Activated B cell treated with CpG ODN at 0.5 μM for 24 hours (primary cell): ENCODE measurements at regions not wholly inside any gene's neighbourhood (a gene's known extent, or its start where the extent isn't known, plus 50 kb on each side); places are given as distances from the start of the nearest gene placed in this dataset.

Source experiments
- ATAC-seq: fragments of 200-7000 bp; cut with Tn5 transposase; one replicate; pipeline ENCODE4 v1.10.0; 2021; ENCODE audit warnings: low read depth, mild to moderate bottlenecking, moderate library complexity
- CTCF ChIA-PET: fragments of 350-600 bp; sonication (Branson Sonifier 250); formaldehyde crosslinking; loops from one replicate; lab custom pipeline; 2021; ENCODE audit warnings: antibody characterized with exemption; lab: Charles Lee
- POLR2A ChIA-PET: fragments of 350-600 bp; sonication (Branson Sonifier 250); formaldehyde crosslinking; loops from one replicate; lab custom pipeline; 2021; ENCODE audit warnings: antibody characterized with exemption; lab: Charles Lee
- DNase-seq: peaks from one replicate; pipeline ENCODE4 v3.0.0; 2022
- H3K27ac Mint-ChIP-seq: one replicate; pipeline ENCODE4 v1.8.0; 2020; ENCODE audit warnings: mixed read lengths
- H3K27me3 Mint-ChIP-seq: one replicate; pipeline ENCODE4 v1.8.0; 2021; ENCODE audit warnings: mixed read lengths
- H3K36me3 Mint-ChIP-seq: one replicate; pipeline ENCODE4 v1.8.0; 2021; ENCODE audit warnings: low read depth, mixed read lengths
- H3K4me1 Mint-ChIP-seq: one replicate; pipeline ENCODE4 v1.8.0; 2021; ENCODE audit warnings: mixed read lengths
- H3K4me3 Mint-ChIP-seq: one replicate; pipeline ENCODE4 v1.8.0; 2020; ENCODE audit warnings: mild to moderate bottlenecking, mixed read lengths
- H3K9me3 Mint-ChIP-seq: one replicate; pipeline ENCODE4 v1.8.0; 2020; ENCODE audit warnings: mixed read lengths
- CTCF ChIP-seq: fragments of 200-600 bp; IDR thresholded peaks from one replicate; pipeline ENCODE4 v1.8.0; 2022; ENCODE audit warnings: antibody characterized with exemption, mild to moderate bottlenecking
- intact Hi-C: fragments of 100-400 bp; cut with micrococcal nuclease; formaldehyde crosslinking; loops from one replicate; pipeline ENCODE4 v1.15.1; 2024

DNA sequence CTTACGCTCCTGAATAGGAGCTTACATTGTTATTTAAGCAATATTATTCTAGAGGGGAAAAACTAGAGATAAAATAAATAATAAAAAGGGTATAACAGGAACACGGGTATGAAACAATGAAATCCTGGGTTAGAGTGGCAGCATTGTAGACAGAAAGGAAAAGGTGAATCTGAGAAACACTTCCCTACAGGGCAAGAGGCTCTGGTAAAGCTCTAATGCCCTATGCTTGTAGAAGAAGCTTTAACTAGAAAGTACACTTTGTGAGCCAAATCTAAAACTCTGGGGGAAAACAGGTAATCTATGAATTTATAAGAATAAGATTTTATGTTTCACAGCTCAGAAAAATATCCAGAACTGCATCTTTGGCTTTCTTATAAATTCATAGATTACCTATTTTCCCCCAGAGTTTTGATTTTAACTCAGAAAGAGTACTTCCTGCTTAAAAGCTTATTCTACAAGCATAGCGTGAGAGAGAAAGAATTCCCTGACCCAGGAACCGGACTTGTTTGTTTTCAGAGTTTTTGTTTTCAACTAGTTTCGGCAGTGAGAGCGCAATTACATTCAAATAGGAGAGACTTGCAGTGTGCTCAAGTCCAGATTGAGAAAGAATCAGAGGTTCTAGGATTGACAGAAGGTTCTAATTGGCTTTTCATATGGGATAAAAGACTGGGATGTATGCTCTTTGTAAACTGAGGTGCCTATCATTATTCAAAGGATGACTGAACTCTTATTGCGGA lies 651.0 kb upstream of the RORB start:
- ChIA-PET CTCF (no interaction called here), POLR2A (no interaction called here)
- Mint-ChIP-seq H3K27me3 (no peaks in the 10 kb centered on the region), H3K36me3 (no peaks in the 10 kb centered on the region), H3K27ac (no peak overlapping the region), H3K4me1 (no peaks in the 10 kb centered on the region), H3K4me3 (no peak overlapping the region), H3K9me3 (peaks cover 2% of the 10 kb centered on the region)
- intact Hi-C loops, result no loop called here
- no peak for TF ChIP-seq CTCF
- ATAC-seq (no peak), DNase-seq (no peak)

- TF ChIP-seq CTCF, result no peak
- ATAC-seq (no peak), DNase-seq (no peak)
- Mint-ChIP-seq H3K27ac (no peak overlapping the region), H3K4me3 (no peak overlapping the region), H3K4me1 (no peaks in the 10 kb centered on the region), H3K36me3 (no peaks in the 10 kb centered on the region), H3K9me3 (peaks cover 2% of the 10 kb centered on the region), H3K27me3 (no peaks in the 10 kb centered on the region)
- ChIA-PET CTCF (no interaction called here), POLR2A (no interaction called here)
- intact Hi-C loops, result no loop called here
Measured at GRCh38 chr9:73847536-73847935, 649.6 kb upstream of the RORB start.

- ATAC-seq (no peak), DNase-seq (no peak)
- H3K27ac Mint-ChIP-seq, result no peak overlapping the region
- intact Hi-C loops, result no loop called here
- no peaks in the 10 kb centered on the region for H3K4me1 Mint-ChIP-seq
- no peaks in the 10 kb centered on the region for H3K27me3 Mint-ChIP-seq
- POLR2A ChIA-PET, result no interaction called here
- H3K4me3 Mint-ChIP-seq, result no peak overlapping the region
- CTCF ChIA-PET, result no interaction called here
- H3K36me3 Mint-ChIP-seq, result no peaks in the 10 kb centered on the region
- H3K9me3 Mint-ChIP-seq, result peaks cover 2% of the 10 kb centered on the region
- TF ChIP-seq CTCF, result no peak
Measured at GRCh38 chr9:73853549-73853948, 643.6 kb upstream of the RORB start.

DNA sequence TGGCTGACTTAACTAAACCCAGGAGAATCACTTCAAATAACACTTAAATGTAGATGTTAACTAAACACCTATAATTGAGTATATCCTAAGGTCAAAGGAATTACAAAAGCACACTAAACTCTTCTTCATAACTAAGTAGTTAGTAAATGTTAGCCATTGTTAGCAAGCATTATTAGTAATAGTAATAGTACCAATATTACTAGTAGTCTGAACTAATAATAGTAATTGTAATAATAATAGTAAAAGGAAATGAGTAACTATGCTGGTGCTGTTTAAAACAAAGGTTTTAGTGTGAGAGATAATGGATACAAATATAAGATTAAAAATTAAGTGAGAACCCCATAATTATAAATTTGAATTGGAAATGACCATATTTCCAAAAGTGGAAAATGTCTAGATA lies 641.9 kb upstream of the RORB start:
- Mint-ChIP-seq H3K27ac (no peak overlapping the region), H3K9me3 (peaks cover 2% of the 10 kb centered on the region), H3K27me3 (no peaks in the 10 kb centered on the region), H3K4me1 (no peaks in the 10 kb centered on the region), H3K4me3 (no peak overlapping the region), H3K36me3 (no peaks in the 10 kb centered on the region)
- no peak for DNase-seq
- no peak for ATAC-seq
- CTCF ChIA-PET, result no interaction called here
- TF ChIP-seq CTCF, result no peak
- intact Hi-C loops, result no loop called here
- POLR2A ChIA-PET, result no interaction called here

DNA sequence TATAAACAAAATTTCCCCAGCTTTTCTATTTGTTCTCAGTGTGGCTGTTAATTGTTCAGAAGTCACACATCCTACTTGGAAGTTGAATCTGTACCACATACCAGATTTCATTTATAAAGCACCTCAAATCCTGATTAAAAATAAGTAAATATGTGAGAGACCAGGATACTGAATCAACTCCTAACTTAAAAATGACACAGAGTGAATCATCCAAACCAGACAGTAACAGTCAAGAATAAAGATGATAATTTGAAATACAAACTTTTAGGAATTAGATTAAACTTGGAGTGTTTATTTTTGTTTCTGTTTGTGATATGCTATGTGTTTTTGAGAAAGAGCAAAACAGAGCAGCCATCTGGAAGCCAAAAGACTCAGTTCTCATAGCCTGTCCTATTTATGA lies 633.2 kb upstream of the RORB start:
- no peak for ATAC-seq
- DNase-seq, result no peak
- H3K36me3 Mint-ChIP-seq, result no peaks in the 10 kb centered on the region
- no peak for TF ChIP-seq CTCF
- ChIA-PET POLR2A (no interaction called here), CTCF (no interaction called here)
- intact Hi-C loops, result no loop called here
- peaks cover 2% of the 10 kb centered on the region for H3K4me1 Mint-ChIP-seq
- no peak overlapping the region for H3K27ac Mint-ChIP-seq
- no peak overlapping the region for H3K4me3 Mint-ChIP-seq
- H3K9me3 Mint-ChIP-seq, result peaks cover 2% of the 10 kb centered on the region
- no peaks in the 10 kb centered on the region for H3K27me3 Mint-ChIP-seq
